Lower lobe of right lung (tissue), 2 donors: ENCODE measurements at regions not wholly inside any gene's neighbourhood (a gene's known extent, or its start where the extent isn't known, plus 50 kb on each side); places are given as distances from the start of the nearest gene placed in this dataset.

Source experiments
- ATAC-seq, 2 donors: fragments of 200-7000 bp; cut with Tn5 transposase; one replicate each; pipeline ENCODE4 v1.9.1; 2020 to 2022; ENCODE audit warnings: mild to moderate bottlenecking in 2 of 2, moderate library complexity in 2 of 2
- DNase-seq: peaks from one replicate; pipeline ENCODE4 v3.0.0-alpha.2; 2020
- H3K27ac ChIP-seq: fragments of 200-600 bp; one replicate; pipeline ENCODE4 v1.8.0; 2022
- H3K27me3 ChIP-seq: fragments of 200-600 bp; one replicate; pipeline ENCODE4 v1.8.0; 2022; ENCODE audit warnings: low read depth
- H3K36me3 ChIP-seq: fragments of 200-600 bp; one replicate; pipeline ENCODE4 v1.8.0; 2022; ENCODE audit warnings: mild to moderate bottlenecking
- H3K4me1 ChIP-seq: fragments of 200-600 bp; one replicate; pipeline ENCODE4 v1.8.0; 2022
- H3K4me3 ChIP-seq: fragments of 200-600 bp; one replicate; pipeline ENCODE4 v1.8.0; 2022; ENCODE audit warnings: mild to moderate bottlenecking
- H3K9me3 ChIP-seq: fragments of 200-600 bp; one replicate; pipeline ENCODE4 v1.8.0; 2022
- CTCF ChIP-seq: fragments of 200-600 bp; IDR thresholded peaks from one replicate; pipeline ENCODE4 v1.8.0; 2022; ENCODE audit warnings: antibody characterized with exemption, mild to moderate bottlenecking
- intact Hi-C: fragments of 100-400 bp; cut with DNase I; formaldehyde crosslinking; loops from one replicate; pipeline ENCODE4 v1.11.0; 2022
- donor health status: DM: no; HTN: yes; CAD: no; lungs with severe emphysema.

- DNase-seq (no peak), ATAC-seq (no peak)
- H3K4me3 ChIP-seq = no peak overlapping the region
- no peaks in the 10 kb centered on the region for H3K27me3 ChIP-seq
- no peaks in the 10 kb centered on the region for H3K9me3 ChIP-seq
- no peaks in the 10 kb centered on the region for H3K36me3 ChIP-seq
- H3K4me1 ChIP-seq = no peaks in the 10 kb centered on the region
- H3K27ac ChIP-seq = no peak overlapping the region
- TF ChIP-seq CTCF = no peak
- intact Hi-C loops = no loop called here
Measured at GRCh38 chr18:47601581-47602272, 328.7 kb downstream of the SMAD2 start.

- no peaks in the 10 kb centered on the region for H3K4me1 ChIP-seq
- H3K36me3 ChIP-seq = no peaks in the 10 kb centered on the region
- no peak overlapping the region for H3K4me3 ChIP-seq
- H3K9me3 ChIP-seq = no peaks in the 10 kb centered on the region
- peak; percentile 48 for TF ChIP-seq CTCF
- H3K27ac ChIP-seq = no peak overlapping the region
- H3K27me3 ChIP-seq = peaks cover 12% of the 10 kb centered on the region
- DNase-seq (no peak), ATAC-seq (peak; percentile 54 to 64)
- intact Hi-C loops = no loop called here
Measured at GRCh38 chr18:47595831-47596501, 334.5 kb downstream of the SMAD2 start.

- intact Hi-C loops = no loop called here
- Histone ChIP-seq H3K4me1 (no peaks in the 10 kb centered on the region), H3K27ac (no peak overlapping the region), H3K9me3 (no peaks in the 10 kb centered on the region), H3K36me3 (no peaks in the 10 kb centered on the region), H3K4me3 (no peak overlapping the region), H3K27me3 (peaks cover 12% of the 10 kb centered on the region)
- no peak for ATAC-seq
- no peak for DNase-seq
- TF ChIP-seq CTCF = no peak
Measured at GRCh38 chr18:47594621-47595086, 335.8 kb downstream of the SMAD2 start.

GRCh38 chr18:47593744-47594472 is 336.6 kb downstream of the SMAD2 start:
- ATAC-seq = no peak
- H3K9me3 ChIP-seq = no peaks in the 10 kb centered on the region
- H3K27me3 ChIP-seq = peaks cover 12% of the 10 kb centered on the region
- DNase-seq = no peak
- intact Hi-C loops = no loop called here
- TF ChIP-seq CTCF = no peak
- H3K36me3 ChIP-seq = no peaks in the 10 kb centered on the region
- no peak overlapping the region for H3K4me3 ChIP-seq
- no peak overlapping the region for H3K27ac ChIP-seq
- no peaks in the 10 kb centered on the region for H3K4me1 ChIP-seq

DNA sequence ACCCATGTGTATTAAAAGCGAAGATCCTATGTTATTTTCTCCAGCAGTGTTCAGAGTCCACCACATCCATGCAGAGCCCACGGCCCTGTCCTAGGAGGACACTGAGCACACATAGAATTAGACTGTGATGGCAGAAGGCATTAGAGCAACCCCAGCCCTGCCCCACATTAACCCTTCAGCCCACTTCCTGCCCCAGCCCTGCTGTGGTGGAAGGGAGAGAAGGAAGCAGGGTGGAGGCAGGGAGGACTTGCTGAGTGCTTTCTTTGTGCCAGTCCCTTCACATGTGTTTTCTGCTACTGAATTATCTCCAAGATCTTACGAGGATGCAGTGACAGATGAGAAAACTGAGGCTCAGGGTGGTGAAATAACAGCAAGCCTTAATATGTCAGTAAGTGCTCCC is 339.0 kb downstream of the SMAD2 start:
- TF ChIP-seq CTCF = no peak
- H3K4me3 ChIP-seq = no peak overlapping the region
- no peaks in the 10 kb centered on the region for H3K9me3 ChIP-seq
- peaks cover 12% of the 10 kb centered on the region for H3K27me3 ChIP-seq
- ATAC-seq = no peak
- no peaks in the 10 kb centered on the region for H3K36me3 ChIP-seq
- no peaks in the 10 kb centered on the region for H3K4me1 ChIP-seq
- no peak overlapping the region for H3K27ac ChIP-seq
- no peak for DNase-seq
- intact Hi-C loops = no loop called here
